GM18868 (cell line): ENCODE measurements at regions not wholly inside any gene's neighbourhood (a gene's known extent, or its start where the extent isn't known, plus 50 kb on each side); places are given as distances from the start of the nearest gene placed in this dataset.

ENCODE experiments used
- ATAC-seq: cut with Tn5 transposase; IDR thresholded peaks from one replicate; pipeline ENCODE4 v1.9.1; 2021; ENCODE audit warnings: mild to moderate bottlenecking, moderate library complexity; ENCODE audit not compliant: unreplicated experiment

DNA sequence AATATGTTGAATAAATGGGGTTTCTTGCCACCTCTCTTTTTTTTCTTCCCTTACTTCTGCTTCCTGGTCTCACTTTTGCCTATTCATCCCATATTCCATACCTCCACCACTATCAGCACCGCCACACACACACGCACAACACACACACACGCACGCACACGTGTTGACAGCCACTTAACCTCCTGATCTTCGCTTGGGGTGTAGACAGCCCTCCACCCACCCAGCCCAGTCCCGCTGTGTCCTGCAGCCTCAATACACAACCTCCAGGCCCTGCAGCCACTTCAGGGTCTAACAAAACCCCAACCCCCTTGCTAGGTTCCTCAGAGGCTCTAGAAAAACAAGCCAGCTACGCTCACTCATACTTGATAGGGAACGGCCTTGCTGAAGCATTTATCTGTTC is 72.3 kb downstream of the LINC00237 start:
- no peak for ATAC-seq

DNA sequence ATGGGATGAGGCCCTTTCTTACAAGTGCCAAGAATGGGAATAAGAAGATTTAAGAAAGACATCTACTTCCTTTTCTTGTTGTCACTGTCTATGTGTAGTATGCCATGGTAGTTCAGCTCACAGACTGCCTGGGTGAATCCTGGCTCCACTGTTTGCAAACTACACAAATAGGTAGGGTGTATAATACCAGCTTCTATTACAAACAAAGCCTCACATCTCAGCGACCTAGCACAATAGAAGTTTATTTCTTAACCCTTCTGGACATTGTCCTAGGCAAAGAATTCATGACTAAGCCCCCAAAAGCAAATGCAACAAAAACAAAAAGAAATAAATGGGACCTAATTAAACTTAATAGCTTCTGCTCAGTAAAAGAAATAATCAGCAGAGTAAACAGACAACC is 74.5 kb downstream of the LINC00237 start:
- ATAC-seq = no peak

DNA sequence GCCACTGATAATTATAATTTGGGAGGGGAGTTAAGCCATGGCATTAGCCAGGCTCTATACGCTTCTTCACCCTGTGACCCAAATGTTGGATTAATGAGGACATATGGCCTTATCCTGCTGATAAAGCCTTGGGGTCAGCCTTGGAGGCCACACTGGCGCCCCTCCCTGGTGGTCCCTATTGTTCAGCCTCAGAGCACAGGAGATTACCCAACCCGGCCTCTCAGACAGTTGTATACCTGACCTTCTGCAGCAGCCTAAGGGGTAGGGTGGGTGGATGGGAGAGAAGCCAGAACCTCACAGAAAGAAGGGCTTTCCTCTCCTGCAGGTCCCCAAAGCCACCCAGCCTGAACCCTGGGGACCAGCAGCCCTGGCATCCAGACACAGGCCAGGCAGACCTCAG is 76.8 kb downstream of the LINC00237 start:
- no peak for ATAC-seq

DNA sequence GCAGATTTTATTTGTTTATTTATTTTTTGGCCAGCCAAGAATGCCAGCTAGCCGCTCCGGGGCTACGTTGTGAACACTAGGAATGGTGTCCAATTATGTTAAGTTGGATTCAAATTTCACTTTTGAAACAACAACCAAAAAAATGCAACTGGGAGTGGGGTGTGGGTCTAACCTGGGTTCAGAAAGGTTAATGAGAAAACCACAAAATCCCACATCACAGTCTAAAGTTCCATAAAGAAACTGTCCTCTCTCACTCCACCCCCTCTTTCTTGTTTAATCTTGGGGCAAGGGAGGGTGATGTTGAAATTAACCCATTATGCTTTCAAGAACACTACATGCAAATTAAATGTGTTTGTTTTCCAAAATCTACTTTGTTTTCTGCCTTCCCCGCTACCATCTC is 77.2 kb downstream of the LINC00237 start:
- ATAC-seq = no peak

DNA sequence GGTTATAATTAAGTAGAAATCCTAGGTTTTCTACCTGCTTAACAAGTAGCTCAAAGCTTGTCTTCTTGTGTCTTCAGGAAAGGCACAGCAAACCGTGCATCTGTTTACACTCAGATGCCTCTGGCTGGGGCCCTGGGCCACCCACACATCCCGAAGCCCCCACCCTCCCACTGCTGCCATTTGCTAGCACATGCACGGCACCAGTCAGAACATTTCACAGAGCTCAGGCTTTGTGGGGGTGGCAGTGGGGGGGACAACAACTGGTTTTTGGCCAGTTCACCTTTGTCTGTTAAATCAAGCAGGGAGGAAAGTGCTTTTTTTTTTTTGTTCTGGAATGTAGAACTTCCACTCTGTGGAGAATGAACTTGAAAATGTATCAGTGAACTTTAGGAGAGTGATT is 77.7 kb downstream of the LINC00237 start:
- no peak for ATAC-seq

DNA sequence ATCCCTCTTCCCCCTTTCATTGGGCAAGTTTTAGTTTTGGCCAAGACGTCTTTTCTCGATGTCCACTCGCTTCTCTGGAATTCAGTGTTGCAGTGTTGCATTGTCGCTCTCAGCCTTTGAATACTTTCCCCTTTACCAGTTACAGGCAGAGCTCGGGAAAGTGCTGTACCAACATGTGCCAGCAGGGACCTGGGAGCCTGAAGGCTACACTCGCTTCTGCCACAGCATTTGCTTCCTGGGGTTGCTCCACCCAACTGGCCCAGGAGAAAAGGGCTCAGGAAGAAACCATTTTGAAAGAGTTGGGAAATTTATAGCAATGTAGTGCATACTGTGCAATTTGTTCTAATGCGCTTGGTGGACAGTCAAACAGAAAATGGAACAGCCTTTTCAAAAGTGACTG is 78.6 kb downstream of the LINC00237 start:
- ATAC-seq = no peak

DNA sequence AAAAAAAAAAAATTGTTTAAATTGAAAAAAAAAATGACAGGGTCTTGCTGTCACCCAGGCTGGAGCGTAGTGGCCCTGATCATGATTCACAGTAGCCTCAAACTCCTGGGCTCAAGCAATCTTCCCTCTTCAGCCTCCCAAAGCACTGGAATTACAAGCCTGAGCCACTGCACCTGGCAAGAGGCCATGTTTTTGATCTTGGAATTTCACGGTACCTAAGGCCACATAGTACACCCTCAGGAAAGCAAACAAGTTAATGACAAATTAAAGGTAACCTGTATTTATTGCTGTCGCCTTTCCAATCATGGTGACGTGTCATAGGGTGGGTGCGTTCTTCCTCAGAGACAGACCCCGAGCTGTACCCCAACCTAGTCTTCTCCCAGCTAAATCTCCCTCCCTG is 79.2 kb downstream of the LINC00237 start:
- ATAC-seq = no peak

DNA sequence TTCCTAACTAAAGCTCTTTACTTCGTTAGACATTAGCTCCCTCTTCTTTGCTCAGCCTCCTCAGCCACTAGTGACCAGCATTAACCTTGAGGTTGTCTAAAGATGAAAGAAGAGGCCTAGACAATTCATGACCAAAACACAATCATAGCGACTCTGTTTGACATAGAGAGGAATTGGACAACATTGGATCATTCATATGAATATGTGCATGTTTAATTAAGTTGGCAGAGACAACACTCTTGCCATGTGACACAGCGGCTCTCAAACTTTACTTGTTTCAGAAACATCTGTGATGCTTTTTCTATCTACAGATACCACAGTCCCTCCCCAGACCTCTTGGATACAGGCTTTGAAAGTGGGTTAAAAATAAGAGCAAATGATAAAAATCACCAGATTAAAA is 81.7 kb downstream of the LINC00237 start:
- ATAC-seq = no peak

DNA sequence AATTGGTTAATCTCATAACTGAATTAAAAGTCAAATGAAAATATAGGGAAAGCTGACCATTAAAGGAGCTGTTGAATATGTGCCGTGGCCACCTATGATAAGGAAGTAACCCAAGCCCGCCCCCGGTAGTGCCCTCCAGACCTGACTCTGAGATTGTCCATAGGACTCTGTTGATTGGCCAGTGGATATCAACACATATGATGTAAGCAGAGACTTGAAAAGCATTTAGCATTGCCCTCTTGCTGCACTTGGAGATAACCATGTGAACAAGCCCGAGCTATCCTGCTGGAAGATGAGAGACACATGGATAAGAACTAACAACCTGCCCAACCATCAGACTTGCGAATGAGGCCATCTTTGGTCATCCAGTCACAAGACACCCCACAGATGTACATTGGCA is 83.2 kb downstream of the LINC00237 start:
- ATAC-seq = no peak

DNA sequence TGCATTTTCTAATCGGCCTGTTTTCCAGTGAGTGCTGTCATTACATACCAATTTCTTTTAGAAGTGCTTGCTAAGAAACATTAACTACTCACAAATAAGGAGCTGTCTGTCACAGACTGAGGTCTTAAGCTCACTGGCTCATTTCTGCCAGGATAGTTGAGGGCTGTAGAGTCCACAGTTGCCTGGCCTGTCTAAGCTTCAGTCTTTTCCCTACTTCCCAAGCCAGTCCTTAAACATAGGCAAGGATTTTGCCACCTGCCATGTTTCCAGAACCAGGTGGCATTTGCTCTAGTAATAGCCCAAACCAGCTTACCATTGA is 84.7 kb downstream of the LINC00237 start:
- no peak for ATAC-seq

DNA sequence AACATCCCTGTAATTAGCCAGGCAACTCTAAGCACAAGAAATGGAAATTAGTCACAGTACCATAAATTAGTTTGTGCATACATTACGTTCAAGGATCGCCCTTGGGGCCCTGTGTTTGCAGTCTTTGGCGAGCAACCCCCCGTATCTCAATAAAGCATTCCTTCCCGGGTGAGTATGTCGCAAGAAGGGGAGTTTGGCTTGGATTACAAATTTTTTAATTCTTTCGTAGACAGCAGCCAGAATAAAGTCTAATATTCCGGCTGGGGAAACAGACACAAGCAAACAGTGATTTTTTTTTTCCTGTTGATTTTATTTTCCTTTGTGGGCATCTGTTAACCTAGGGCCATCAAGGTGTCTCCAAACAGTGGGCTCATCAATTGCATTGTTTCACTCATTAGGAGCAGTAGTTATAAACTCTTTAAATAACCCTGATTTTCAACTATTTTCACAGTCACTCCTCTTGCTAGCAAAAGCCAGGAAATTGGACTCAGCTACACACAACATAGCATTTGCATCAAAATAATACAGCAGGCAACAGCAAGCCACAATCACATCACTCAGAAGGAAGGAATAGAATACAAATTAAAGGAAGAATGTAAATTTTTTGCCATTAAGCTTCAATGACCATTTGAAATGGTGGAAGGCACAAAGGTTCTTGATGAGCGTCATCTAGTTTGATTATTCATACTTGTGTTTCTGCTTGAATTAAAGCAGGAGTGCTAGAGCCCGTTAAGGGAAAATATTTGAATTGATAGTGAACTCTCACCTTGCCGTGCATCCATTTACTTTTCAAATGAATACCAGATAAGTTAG is 85.3 kb downstream of the LINC00237 start:
- no peak for ATAC-seq

DNA sequence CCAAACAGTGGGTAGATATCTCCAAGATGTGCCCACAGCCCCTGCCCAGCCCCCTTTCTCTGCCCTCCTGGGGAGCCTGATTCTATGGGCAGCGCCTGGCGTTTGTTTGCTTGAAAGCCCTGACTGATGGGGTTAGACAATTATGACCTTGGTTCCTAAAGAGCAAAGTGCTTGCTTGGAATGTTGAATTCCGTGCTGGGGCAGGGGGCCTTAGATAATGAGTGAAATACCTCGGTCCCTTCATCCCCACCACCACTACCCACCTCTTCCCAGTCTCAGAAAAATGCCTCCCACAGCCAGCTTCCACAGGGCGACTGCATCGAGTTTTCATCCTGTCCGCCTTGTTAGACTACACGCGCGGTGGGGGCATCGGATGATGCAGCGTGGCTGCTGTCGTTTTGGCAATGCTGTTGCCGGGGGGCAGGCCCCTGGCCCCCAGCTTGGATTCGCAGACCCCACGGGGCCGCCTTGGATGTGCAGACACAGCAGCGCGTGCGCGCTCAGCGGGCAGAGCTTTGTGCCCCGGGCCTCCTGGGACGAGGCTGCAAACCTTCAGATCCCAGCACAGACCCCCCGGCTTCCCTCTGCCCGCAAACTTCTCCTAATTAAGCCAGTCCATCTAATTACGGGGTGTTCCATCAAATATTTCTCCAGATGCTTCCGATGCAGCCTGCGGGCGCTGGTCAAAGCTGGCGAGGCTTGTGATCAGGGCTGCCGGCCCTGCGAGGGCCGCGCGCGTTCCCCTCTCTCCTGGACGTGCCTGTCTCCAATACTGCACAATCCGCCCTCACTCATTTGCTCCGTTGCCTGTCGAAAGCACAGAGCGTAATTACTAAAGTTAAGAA is 86.1 kb downstream of the LINC00237 start:
- no peak for ATAC-seq

DNA sequence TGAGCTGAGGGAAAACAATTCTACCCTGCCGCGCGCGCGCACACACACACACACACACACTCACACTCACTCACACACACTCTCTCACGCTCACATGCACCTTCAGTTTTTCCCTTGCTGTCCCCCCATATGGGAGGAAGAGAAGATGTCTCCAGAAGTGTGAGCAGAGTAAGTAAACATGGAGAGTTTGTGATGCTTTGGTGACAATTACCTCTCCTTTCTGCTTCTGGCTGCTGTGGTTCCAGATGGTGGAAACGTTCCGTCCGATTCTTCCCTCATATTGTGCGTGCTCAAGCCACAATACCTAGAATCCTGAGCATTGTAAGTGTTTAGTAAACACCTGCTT is 86.7 kb downstream of the LINC00237 start:
- no peak for ATAC-seq

DNA sequence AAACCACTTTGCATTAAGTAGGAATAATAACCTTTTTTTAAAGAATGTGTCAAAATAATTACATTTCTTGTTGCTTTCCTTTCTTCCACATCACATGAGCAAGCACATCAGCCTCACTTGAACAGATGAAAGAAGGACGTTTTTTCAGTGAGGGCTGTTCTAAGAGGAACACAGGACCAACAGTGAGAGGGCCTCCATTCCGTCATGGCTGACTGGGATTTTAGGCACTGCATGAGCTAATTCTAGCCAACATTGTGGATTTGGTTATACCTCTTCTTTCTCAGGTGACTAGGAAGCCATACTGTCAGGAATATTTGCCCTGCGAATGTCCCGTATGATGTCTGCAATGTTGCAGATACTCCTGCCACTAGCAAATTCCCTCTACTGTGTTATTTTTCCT is 87.6 kb downstream of the LINC00237 start:
- no peak for ATAC-seq

DNA sequence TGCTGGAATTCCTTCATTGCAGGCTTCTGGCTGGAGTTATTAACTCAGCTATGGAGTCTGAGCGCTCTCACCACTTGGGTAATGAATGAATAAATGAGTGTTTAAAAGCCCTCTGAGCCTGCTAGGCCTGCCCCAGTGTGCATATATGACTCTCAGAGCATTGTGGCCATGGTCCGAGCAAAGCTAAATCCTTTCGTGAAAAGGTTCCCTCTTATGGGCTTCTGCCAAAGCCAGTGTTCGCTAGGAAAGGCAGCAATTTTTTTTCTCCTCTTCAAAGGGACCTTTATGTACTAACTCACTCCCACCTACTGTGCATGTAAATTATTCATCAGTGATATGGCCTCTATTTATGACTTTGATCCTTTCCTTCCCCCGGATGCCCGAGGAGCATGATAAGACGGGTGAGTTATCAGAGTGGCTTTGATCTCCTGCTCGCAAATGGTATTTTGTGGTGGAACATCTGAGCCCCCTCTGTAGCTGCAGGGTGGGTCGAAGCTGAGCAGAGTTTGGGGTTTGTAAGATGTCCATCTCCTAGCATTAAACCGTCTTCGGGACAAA is 88.6 kb downstream of the LINC00237 start:
- ATAC-seq = no peak

DNA sequence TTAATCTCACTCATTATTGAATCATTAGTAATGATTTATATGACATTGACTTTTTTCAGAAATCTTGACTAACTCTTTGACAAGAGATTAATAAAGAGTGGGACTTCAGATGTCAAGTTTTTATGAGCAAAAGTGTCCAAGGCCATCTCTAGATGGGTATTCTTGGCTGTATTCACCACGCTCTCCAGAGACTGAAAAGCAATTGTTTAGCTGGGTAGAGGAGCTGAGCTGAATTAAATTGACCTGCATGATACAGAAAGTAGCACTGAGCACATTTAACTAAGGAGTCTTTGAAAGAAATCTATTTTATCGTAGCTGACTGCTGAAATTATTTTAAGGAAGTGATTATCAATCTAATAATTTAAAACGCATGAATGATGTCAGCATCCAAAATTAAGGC is 89.4 kb downstream of the LINC00237 start:
- ATAC-seq = no peak

DNA sequence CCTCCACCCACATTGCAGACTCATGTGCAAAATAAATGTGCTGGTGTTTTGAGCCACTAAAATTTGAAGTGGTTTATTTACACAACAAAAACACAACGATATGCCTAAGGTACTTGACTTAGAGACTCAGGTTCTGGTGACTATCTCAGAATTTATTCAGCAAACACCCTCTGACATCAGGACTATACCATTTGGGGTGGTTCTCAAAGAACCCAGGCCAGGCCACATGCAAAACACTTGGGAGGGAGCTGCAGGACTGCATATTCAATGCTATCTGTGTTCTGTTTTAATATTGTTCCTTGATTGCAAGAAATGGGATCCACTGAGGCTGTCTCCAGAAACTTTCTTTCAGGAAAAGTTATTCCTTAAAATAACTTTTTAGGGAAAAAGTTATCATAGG is 91.6 kb downstream of the LINC00237 start:
- no peak for ATAC-seq

DNA sequence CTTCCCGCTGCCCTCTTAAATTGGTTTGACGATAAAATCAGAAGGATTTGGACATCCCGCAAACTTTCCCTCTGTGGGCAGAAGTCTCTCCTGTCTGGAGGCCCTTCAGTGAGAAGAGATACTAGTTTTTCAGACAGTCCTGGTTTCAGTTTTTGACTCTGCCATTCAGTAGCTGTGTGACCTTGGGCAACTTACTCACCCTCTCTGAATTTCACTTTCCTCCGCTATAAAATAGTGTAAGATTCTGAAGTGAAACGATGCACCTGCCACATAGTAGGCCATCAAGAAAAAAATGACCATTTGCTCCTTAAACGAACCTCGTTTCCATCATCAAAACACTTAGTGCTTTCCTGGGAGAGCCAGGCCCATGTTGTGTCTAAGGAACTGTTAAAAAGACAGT is 97.2 kb downstream of the LINC00237 start:
- ATAC-seq = no peak

DNA sequence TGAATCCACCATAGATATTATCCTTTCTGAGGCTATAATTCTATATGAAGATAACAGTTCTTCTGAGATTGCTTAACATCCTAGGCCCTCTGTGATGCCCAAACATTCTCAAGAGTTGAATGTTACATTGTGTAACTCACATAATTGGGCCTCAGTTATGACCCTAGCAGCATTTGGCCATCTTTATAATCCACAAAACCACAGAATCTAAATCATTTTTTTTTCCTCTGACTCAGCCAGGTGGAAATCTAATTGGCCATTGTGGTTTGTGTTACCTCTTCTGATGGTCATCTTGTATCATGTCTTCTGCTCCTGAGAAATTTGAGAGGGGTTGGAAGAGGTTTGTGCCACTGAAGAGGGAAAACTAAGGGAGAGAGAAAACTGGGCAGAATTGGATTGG is 99.5 kb downstream of the LINC00237 start:
- ATAC-seq = no peak

DNA sequence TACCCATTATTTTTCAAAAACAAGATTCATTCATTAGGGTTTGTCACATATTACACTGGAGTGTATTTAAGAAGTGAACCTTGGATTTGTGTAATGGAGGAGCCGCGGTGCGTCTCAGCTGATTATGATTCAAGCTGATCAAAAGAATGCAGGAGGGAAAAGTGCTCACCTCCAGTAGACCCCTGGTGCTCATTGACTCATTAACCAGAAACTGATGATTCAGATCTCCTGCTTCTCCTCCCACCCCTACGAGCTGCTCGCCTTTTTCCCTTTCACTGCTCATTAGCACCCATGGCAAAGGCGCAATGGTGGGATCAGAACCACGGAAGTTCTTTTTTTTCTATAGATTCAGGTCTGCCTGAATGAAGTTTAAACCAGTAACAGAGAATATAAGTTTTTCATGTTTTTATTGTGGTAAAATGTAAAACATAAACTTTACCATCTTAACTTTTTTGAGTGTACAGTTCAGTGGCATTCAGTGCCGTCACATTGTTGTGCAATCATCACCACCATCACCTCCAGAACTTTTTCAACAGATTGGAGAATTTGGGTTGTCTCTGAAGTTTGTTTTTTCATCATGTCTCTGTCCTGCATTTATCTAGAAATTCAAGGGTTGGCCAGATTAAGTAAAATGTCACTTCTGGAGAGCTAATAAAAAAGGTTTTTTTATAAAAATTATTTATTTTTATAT is 101.6 kb downstream of the LINC00237 start:
- no peak for ATAC-seq

DNA sequence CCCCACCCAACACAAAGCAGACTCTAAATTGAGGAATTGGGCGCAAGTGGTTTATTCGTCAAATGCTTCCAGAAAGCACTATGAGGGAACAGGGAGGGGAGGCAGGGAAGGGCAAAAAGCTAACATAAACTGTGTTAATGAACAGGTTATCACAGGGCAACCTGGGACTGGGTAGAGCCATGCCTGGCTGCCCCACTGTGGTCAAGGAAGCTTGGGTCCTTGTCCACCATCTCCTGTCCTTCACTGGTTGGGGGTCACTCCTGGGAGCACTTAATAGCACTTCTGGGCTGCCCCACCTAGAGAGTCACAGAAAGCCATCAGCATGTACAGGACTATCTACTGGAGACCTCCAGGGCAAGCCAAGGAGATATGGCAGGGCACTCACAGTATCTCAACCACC is 102.3 kb downstream of the LINC00237 start:
- no peak for ATAC-seq

DNA sequence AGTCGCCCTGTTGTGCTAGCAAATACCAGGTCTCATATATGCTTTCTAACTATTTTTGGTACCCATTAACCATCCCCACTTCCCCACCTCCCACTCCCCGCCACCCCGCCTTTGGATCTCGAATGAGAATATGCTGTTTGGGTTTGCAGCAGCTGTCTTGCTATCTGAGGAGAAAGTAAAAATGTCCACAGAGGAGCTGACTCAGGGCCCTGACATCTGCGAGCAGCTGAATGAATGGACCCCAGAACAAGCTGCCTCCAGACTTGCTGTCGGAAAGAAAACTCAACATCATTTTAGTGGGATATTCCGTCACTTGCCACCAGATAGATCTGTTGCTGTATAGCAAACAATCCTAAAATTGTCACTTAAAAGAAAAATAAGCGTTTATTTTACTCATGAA is 103.7 kb downstream of the LINC00237 start:
- no peak for ATAC-seq
